Ishikawa (cell line): ENCODE measurements at regions not wholly inside any gene's neighbourhood (a gene's known extent, or its start where the extent isn't known, plus 50 kb on each side); places are given as distances from the start of the nearest gene placed in this dataset.

Source experiments
- CEBPB ChIP-seq: IDR thresholded peaks from 2 replicates; pipeline ENCODE4 v1.6.1; 2012
- CREB1 ChIP-seq: IDR thresholded peaks from 2 replicates; pipeline ENCODE4 v1.6.1; 2012; ENCODE audit warnings: low read depth
- EGR1 ChIP-seq: IDR thresholded peaks from 2 replicates; pipeline ENCODE4 v1.6.1; 2012
- EP300 ChIP-seq: IDR thresholded peaks from 2 replicates; pipeline ENCODE4 v1.6.1; 2012; ENCODE audit warnings: borderline replicate concordance
- FOXM1 ChIP-seq: IDR thresholded peaks from 2 replicates; pipeline ENCODE4 v1.6.1; 2012; ENCODE audit warnings: low read depth, borderline replicate concordance
- NFIC ChIP-seq: IDR thresholded peaks from 2 replicates; pipeline ENCODE4 v1.6.1; 2012
- RAD21 ChIP-seq: IDR thresholded peaks from 2 replicates; pipeline ENCODE4 v1.6.1; 2012; ENCODE audit warnings: low read depth
- TAF1 ChIP-seq: IDR thresholded peaks from 2 replicates; pipeline ENCODE4 v1.6.1; 2012; ENCODE audit warnings: low read depth, mild to moderate bottlenecking
- TEAD4 ChIP-seq: IDR thresholded peaks from 2 replicates; pipeline ENCODE4 v1.6.1; 2012
- USF1 ChIP-seq: IDR thresholded peaks from 2 replicates; pipeline ENCODE4 v1.6.1; 2012
- YY1 ChIP-seq: IDR thresholded peaks from 2 replicates; pipeline ENCODE4 v1.6.1; 2012; ENCODE audit warnings: low read depth
- TF ChIP-seq, protein P1 (sequence below): IDR thresholded peaks from 2 replicates; pipeline ENCODE4 v1.6.1; 2012
- TF ChIP-seq, protein P2 (sequence below): IDR thresholded peaks from 2 replicates; pipeline ENCODE4 v1.6.1; 2012; ENCODE audit warnings: low read depth, mild to moderate bottlenecking

DNA sequence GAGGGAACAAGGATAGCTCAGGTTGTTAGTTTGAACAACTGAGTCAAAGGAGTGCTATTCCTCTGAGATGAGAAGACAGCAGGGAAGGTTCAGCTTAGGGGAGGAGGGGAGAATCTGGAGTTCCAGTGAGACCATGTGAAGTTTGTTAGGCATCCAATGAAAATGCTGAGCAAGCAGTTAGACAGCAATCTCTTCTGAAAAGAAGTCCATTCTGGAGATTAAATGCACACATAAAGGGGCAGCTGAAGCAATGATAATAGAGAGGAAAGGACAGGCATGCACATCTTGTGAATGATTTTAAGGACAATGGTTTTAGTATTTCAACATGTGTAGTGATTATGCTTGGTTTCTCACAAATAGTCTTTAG lies 89.7 kb upstream of the GHITM start:
- no peak for TF ChIP-seq CREB1
- TF ChIP-seq, protein P1, sequence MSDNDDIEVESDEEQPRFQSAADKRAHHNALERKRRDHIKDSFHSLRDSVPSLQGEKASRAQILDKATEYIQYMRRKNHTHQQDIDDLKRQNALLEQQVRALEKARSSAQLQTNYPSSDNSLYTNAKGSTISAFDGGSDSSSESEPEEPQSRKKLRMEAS: no peak
- TF ChIP-seq YY1: no peak
- TF ChIP-seq, protein P2, sequence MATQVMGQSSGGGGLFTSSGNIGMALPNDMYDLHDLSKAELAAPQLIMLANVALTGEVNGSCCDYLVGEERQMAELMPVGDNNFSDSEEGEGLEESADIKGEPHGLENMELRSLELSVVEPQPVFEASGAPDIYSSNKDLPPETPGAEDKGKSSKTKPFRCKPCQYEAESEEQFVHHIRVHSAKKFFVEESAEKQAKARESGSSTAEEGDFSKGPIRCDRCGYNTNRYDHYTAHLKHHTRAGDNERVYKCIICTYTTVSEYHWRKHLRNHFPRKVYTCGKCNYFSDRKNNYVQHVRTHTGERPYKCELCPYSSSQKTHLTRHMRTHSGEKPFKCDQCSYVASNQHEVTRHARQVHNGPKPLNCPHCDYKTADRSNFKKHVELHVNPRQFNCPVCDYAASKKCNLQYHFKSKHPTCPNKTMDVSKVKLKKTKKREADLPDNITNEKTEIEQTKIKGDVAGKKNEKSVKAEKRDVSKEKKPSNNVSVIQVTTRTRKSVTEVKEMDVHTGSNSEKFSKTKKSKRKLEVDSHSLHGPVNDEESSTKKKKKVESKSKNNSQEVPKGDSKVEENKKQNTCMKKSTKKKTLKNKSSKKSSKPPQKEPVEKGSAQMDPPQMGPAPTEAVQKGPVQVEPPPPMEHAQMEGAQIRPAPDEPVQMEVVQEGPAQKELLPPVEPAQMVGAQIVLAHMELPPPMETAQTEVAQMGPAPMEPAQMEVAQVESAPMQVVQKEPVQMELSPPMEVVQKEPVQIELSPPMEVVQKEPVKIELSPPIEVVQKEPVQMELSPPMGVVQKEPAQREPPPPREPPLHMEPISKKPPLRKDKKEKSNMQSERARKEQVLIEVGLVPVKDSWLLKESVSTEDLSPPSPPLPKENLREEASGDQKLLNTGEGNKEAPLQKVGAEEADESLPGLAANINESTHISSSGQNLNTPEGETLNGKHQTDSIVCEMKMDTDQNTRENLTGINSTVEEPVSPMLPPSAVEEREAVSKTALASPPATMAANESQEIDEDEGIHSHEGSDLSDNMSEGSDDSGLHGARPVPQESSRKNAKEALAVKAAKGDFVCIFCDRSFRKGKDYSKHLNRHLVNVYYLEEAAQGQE: no peak
- TF ChIP-seq TAF1: no peak
- no peak for TF ChIP-seq FOXM1
- TF ChIP-seq EP300: no peak
- TF ChIP-seq TEAD4: no peak
- no peak for TF ChIP-seq USF1
- no peak for TF ChIP-seq EGR1
- no peak for TF ChIP-seq CEBPB
- TF ChIP-seq NFIC: no peak
- TF ChIP-seq RAD21: no peak
